Inflammatory macrophage (primary cell): ENCODE measurements at regions not wholly inside any gene's neighbourhood (a gene's known extent, or its start where the extent isn't known, plus 50 kb on each side); places are given as distances from the start of the nearest gene placed in this dataset.
"Not testable (repeated sequence)": the region's sequence is repeated elsewhere in the genome, so short reads cannot be mapped to it uniquely, and the experiment has no call there.

Source experiments
- DNase-seq, 2 donors: peaks; one replicate each; pipeline ENCODE4 v3.0.0-alpha.2; 2020 to 2022

DNA sequence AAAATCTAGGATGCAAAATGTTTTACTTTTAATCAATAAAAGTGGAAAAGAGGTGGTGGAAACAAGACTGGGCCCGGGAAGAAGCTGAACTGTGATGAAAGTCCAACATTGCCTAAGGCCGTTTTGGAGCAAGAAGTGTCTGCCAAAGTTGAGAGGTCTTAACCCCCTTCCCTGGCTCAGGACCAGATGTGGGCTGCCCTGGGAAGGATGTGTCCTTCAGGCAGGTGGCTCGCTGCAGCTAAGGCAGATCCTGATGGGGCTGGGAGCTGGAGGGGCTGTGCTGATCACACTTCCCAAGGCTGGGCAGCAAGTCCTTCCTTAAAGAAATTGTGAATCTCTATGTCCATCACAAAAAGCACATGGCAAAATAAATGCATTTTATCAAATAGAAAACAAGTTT lies 581.6 kb downstream of the GALC start:
- DNase-seq: no peak

DNA sequence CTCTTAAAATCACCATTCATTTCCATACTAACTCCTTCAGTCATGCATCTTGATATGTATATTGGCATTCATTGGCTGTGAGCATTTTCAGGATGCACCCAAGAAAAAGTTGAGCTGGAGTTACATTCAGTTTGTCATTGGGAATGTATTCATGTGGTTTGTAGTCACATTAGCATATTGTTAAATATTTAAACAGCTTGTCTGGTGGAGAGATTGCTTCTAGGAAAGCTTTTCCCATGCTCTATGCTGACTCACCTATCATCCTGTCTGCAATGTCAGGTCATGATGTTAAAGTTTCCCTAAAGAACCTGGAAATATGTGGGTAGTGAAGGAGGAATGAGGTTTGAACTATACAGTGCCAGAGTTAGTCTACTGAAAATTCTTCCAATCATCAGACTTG lies 583.6 kb downstream of the GALC start:
- DNase-seq: no peak

DNA sequence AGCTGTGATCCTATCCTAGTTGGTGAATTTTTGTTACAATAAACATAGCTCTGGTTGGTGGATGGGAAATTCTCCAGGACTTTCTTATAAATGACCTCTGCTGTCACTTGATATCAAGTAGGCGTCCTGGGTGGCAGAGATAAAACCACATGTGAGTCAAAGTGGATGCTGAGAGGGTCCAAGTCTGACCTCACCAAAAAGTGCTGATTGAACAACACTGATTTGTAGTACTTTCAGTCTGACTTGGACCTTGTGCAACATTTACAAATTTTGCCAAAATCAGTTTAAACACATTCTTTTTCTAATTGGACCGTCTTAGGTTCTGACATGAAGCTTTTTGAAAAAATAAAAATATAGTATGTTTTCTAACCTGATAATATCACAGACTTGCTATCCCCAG lies 585.6 kb downstream of the GALC start:
- no peak for DNase-seq

DNA sequence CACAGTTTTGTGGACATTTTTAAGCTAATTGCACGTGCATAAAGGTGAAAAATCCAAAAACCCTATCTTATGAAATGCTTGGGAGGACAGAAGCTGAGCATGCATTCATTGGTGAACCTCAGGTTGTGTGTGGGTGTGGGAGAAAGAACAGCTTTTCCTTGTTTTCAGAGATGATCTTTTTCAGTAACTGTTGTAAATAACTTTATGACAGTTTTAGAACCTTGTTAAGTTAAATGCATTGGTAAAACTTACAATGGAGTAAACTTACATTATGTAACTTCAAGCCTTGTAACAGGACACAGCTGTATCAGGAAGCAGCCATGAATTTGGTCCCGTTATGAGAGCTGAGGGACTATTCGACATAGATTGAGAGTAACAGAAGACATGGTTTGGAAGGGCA lies 587.4 kb downstream of the GALC start:
- no peak for DNase-seq

DNA sequence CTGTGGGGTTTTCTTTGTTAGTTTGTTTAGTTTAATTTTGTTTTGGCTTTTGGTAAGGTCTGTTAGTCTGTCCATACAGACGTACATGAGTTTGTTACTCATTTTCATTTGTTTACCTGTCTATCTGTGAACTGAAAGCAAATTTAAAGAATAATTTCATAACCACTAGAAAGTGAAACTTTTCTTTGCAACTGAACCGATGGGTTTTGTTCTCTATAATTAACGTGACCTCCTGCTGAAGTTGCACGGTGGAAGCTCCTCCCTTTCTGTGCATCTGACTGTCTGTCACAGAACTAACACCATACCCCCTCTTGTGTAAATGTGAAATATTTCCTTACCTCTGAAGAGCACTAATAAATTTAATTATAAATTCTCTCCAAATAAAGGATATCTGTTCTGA lies 595.5 kb downstream of the GALC start:
- DNase-seq: no peak

DNA sequence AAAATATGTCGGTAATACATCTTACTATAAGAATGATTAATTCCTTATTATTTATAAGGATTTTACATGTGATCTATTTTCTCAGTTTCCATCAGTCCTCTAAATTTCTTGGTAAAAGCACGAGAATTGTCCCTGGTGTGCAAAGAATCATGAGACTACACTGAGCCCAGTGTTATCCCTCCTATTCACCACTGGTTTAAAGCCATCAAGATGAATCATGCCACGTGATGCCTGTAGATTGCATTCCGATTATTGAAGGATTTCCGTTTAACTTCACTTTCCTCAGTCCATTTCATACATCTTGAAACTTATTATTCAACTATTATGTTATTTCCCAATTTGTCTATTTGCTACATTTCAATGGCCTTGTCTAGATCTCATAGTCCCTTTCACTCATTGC lies 601.9 kb downstream of the GALC start:
- no peak for DNase-seq

DNA sequence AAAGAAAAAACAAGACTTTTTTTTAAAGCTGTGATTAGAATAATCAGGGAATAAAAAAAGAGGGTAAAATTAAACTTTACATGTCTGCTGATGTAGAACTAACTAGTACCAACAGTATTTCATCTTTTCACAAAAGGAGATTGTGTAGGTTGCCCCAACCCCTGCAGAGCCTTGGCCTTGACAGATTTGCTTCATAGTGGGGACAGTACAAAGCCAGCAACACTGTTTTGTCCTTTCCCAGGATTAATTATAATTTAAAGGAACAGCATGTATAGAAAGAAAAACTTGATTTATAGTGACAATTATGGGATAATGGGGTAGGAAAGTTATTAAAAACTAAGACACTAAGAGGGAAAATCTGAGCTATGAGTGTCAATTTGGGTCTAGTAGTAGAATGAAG lies 604.0 kb downstream of the GALC start:
- no peak for DNase-seq

DNA sequence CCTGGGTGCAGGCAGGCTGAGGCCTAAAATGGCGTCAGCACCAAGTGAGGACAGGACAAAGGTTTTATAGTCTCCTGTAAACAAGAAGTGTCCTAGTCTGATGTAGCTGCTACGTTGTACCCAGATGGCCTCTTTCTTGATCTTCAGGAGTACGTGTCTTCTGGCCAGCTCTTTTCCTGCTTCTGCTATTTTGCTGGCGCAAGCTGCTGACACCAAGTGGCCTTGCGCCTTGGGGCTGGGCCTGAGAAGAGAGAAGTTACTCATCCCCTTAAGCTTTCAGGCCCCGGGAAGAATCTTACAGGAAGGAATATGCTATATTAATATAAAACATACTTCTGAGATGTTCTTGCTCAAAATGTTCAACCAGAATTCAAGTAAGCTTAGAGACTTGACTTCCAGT lies 605.2 kb downstream of the GALC start:
- DNase-seq: no peak

DNA sequence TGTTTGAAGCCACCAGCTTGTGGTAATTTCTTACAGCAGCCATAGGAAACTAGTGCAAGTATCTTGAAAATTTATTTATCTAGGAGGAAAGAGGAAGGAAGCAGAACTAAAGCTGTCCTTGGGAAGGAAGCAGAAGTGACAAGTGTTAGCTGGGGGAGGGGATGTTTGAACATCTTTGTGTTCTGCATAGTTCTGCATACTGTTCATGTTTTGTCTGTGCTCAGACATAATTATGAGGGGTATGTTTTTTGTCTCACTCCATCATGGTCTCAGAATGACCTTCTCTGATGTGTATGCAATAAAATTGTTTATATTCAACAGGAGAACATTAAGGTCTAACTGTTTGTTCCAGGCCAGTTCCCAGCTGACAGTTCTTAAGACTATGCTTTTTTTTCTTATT lies 606.5 kb downstream of the GALC start:
- DNase-seq: no peak

DNA sequence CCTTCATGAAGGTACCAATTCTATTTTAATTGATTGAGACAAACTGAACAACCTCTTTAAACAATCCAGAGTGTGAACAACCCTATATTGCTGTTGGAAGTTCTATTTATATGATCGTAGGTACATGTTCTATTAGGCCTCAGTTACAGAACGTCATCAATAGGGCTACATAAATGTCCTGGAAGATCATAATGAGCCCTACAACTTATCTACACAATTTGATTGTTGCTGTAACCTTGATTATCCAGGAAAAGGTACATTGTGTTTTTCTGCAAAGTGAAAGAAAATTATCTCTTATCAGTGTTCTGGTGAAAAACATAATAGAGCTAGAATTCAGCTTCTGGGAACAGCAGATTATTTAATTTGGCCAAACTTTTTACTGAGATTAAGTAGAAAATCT lies 612.9 kb downstream of the GALC start:
- no peak for DNase-seq

DNA sequence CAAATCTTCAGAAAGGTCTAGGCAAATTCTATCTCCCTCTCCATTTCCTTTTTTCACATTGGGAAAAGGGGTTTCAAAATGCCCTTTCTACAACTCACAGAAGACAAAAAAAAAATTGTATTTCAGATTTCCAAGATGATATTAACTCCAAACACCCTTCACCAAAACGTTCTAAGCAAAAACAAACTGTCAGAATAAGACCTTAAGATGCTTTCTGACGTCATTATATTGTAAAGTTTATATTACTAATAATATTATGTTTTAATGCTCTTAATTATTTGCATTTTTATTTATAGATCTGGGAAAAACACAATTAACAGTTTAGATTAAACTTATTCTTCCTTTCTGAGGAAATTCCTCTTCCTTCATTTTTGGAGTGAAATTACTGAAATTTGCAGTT lies 624.2 kb downstream of the GALC start:
- no peak for DNase-seq

DNA sequence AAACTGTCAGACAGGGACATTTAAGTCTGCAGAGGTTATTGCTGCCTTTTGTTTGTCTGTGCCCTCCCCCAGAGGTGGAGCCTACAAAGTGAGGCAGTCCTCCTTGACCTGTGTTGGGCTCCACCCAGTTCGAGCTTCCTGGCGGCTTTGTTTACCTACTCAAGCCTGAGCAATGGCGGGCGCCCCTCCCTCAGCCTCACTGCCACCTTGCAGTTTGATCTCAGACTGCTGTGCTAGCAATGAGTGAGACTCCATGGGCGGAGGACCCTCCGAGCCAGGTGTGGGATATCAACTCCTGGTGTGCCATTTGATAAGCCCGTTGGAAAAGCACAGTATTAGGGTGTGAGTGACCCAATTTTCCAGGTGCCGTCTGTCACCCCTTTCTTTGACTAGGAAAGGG lies 632.7 kb downstream of the GALC start:
- DNase-seq: not testable (repeated sequence)

DNA sequence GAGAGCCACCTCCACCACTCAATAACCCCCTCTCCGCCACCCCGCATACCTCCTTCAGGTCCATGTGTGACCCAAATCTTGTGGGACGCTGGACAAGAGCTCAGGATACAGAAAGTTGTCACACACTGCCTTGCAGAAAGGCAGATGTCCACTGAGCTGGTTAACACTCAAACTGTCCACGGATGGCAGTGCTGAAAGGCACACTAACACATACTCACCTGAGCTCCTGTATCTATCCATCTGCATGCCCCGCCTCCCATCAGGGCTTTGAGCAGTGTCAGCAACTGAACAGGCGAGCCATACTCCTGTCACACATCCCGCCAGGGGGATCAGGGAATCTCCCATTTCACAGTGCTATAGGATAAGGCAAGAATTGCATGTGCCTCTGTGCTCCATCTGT lies 642.0 kb downstream of the GALC start:
- DNase-seq: no peak

DNA sequence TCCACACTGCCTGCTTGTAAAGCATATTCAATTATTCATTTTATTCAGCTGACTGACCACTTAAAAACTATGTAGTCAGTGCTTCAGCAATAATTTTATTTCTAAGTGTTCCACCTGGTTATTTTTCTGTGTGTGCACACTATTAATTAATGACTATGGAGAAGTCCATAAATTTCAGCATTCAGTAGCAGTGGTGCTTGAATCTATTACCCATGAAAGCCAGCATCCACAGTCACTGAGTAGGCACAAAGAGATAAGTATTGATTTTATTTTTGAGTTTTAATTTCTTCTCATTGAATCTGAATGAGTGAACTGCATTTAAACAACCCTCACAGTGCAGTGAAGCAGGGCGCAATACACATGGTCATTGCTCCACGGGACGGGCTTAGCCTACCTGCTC lies 643.1 kb downstream of the GALC start:
- no peak for DNase-seq

DNA sequence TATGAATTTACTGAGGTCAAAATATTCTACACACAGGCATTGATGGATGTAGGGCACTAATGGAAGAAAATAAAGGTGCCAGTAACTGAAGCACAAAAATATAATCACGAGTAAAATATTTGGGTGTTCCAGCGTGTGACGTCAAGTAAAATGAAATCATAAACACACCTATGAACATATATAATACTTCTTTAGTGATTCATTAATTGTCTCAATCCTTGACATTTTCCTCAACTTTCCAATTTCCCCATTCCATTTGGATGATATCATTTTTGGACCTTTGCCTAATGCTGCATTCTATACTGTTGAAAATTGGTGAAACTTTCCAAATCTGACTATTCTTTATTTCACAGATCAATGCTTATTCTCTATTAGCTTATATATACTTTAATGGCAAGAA lies 649.3 kb downstream of the GALC start:
- DNase-seq: no peak

DNA sequence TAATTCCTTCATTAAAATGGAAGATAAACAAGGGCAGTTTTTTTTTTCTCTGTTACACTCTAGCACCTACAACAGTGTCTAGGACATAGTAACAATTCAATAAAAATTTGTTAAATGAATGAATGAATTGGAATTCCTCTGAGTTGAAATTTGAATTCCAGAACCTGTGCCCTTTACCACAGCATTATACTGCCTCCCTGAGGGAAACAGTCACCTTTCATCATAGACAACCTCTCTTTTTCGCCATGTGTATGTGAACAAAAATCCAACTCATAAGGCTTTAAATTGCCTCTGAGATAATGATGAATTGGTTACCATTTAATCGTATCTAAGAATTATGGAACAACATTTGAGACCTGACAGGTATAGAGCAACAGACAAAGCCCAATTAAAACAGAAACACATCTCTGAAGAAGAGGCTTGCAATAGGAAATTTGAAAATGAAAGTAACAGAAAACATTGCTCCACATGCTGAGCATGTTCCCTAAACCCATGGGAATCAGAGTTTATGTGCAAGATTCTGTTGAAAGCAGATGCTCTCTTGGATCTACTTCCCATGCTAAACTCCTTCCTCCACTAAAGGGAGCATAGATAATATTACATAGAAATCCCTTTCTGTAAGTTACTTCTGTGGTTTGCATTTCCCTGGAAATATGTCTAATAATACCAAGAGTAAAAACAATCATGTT lies 657.8 kb downstream of the GALC start:
- no peak for DNase-seq

DNA sequence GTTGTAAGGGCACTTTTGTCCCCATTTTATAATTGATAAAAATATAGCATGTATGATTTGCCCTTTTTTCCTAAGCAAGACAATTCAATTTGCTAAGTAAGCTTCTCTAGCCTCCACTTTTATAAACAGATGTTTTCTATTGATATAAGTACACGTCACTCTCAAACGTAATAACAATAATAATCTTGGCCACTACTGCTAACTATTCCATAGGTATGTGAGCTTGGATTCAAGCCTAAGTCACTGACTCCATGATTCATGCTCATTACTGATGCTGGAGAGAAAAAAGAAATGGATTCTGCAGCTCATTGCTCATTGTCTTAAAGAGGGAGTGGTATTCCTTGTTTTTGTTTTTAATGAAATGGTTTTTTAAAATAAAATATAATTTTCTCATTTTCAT lies 661.0 kb downstream of the GALC start:
- no peak for DNase-seq

DNA sequence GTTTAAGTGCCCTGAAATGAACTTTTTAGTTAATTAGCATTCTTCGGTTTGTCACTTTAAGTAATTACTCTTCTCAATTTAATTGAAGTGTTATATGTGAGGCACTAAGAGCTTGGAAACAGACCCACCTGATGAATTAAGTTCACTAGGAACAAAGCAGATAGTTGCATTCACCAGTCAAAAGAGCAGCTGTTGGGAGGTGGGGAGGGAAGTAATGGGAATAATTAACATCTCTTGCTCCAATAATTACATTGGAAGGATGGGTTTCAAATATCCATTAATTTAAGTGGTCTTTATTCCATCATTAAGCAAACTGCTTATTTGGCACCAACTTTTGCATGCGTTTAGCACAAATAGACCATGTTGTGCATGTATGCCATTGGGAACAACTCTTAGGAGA lies 667.2 kb downstream of the GALC start:
- no peak for DNase-seq

DNA sequence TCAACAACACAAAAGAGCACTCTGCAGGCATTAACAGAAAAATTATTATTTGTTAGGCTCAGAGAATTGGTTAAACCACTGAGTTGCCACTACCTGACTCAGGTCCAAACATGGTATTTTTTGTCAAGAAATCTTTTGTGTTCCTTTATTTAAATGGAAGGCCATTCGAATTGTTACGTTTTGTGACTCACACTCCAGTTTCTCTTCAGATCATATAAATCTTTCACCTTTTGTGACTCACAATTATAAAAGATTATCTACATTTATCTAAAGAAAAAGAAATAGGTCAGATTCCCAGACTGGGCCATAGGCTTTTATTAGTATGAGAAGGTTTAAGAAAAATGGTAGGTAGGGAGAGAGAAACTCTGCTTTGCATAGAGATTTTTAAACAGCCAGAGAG lies 669.8 kb downstream of the GALC start:
- DNase-seq: no peak

DNA sequence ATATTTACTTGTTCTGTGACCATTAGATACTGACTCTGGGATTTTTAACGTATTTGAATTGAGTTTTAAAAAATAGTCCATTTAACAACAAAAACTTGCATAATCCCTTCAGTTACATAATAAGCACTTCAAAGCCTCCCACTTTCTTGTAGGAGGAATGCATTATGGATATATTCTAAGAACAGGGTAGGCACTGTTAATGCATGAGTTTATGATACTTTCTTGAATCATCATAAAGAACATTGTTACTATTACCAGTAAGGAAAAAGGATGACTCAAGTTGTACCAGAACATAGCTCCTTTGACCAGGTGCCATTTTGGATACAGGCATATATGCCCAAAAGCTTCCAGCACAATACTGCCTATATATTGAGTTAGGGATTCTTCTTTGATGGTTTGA lies 671.4 kb downstream of the GALC start:
- DNase-seq: no peak

DNA sequence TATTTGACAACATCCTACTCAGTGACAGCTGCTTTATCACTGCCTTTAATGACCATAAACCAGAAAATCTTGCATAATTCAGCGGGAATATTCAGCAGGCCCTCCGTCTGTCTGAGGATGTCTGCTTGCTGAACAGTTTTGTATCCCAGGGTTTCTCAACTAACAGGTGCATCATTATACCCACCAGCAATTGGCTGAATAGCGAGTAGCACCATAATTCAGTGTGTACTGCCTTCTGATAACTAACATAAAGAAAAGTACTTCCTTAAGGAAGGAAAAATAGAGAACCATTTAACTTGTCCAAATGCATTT lies 680.1 kb downstream of the GALC start:
- no peak for DNase-seq

DNA sequence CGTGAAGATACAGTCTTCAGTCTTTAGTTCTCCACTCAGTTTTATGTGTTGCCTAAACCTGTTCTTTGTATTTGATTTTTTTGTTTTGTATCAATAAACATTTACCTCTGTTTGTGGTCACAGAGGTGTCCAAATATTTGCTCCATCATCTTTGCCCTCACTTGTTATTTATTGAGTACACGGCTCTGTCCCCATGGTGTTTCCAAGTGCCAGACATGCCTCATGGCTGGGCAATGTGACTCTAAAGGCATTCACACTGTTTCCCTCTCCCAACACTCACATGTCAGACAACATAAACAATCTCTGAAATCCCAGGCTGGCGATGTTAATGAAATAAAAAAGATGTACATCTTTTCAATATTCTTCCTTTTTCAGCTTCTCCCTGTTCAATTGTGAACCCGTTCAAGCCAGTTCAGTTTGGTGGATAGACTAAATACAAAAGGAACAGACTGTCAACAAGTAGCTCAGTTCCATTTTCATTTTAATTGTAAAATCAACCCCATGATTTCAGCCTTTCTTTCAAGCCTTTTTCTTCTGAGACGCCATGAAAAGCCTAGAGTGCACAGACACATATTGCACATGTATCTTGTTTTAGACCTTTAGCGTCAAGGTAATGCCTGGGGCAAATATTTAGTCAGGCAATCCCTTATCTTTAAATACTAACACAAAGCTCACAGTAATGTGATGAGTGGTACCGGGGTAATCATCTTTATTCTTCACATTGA lies 680.7 kb downstream of the GALC start:
- DNase-seq: no peak

DNA sequence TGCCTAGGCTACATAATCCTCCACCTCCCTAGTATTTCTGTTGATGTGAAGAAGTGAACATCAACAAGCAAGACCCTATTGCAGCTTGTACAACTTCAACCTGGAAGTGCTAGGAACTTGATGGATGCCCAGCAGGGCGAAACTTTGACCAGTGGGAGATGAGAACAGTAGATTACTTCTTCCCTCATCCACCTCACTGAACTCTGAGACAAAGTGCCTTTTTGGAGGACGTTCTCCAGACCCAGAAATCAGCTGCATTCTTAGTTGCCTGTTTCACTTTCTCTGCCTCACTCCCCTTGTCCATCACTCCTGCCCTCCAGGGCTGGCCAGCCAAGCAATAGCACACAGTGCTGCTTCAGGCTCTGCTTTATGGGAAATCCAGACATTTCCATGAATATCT lies 683.4 kb downstream of the GALC start:
- no peak for DNase-seq

DNA sequence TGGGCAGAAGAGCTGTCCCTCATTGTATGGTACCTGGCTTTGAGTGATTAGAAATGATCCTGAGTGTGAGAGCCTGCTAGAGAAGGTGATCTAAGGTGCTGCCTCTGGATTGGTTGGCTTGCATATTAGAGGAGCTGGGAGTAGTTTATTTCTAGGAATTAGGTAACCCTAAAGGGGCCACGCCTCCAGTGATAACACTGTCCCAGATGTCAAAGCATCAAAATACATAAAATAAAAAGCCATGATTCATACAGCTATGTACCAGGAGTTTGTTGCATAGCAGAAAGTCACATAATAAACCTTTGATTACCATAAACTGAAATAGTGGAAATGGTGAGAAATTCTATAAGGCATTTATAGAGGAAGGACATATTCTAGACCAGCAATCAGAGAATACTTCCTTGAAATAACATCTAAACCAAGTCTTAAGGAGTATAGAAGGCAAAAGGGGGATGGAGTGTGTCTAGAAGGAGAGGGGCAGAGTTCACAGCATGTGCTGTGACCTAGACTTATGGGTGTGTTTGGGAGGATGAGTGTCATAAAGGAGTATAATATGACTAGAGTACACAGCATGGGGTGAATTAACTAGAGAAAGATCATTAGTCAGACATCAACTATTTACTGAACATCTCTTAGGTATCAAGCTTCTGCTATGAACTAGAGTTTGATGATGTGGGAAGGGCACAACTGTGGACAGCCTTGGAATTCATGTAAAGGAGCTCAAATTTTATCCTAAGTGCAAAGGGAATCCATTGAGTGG lies 686.4 kb downstream of the GALC start:
- DNase-seq: no peak
